DMS79 treated with DMSO at 0.1 percent for 48 hours (cell line): ENCODE measurements at regions not wholly inside any gene's neighbourhood (a gene's known extent, or its start where the extent isn't known, plus 50 kb on each side); places are given as distances from the start of the nearest gene placed in this dataset.
"Not testable (repeated sequence)": the region's sequence is repeated elsewhere in the genome, so short reads cannot be mapped to it uniquely, and the experiment has no call there.

Source experiments
- DNase-seq: peaks from one replicate; lab custom pipeline; 2025; lab: John Stamatoyannopoulos, UW

GRCh38 chr4:178976861-178977260 is 1534.6 kb upstream of the AGA start:
- no peak for DNase-seq

- no peak for DNase-seq
Measured at GRCh38 chr4:178993306-178993705, 1551.1 kb upstream of the AGA start.

GRCh38 chr4:179001918-179002317 is 1559.7 kb upstream of the AGA start:
- no peak for DNase-seq

- DNase-seq: no peak
Measured at GRCh38 chr4:179007755-179008154, 1565.5 kb upstream of the AGA start.

- no peak for DNase-seq
Measured at GRCh38 chr4:179017581-179017980, 1575.3 kb upstream of the AGA start.

GRCh38 chr4:179027569-179027968 is 1585.3 kb upstream of the AGA start:
- no peak for DNase-seq

- no peak for DNase-seq
Measured at GRCh38 chr4:179028321-179028720, 1586.1 kb upstream of the AGA start.

GRCh38 chr4:179029683-179030082 is 1587.4 kb upstream of the AGA start:
- no peak for DNase-seq

GRCh38 chr4:179040259-179040658 is 1598.0 kb upstream of the AGA start:
- no peak for DNase-seq

GRCh38 chr4:179048839-179049453 is 1606.7 kb upstream of the AGA start:
- no peak for DNase-seq

- no peak for DNase-seq
Measured at GRCh38 chr4:179051206-179051605, 1609.0 kb upstream of the AGA start.

- DNase-seq: no peak
Measured at GRCh38 chr4:179059396-179059795, 1617.2 kb upstream of the AGA start.

GRCh38 chr4:179066254-179066653 is 1624.0 kb upstream of the AGA start:
- not testable (repeated sequence) for DNase-seq

- DNase-seq: no peak
Measured at GRCh38 chr4:179071131-179071530, 1628.9 kb upstream of the AGA start.

GRCh38 chr4:179076865-179077264 is 1634.6 kb upstream of the AGA start:
- DNase-seq: no peak

GRCh38 chr4:179095585-179096221 is 1653.5 kb upstream of the AGA start:
- no peak for DNase-seq

- no peak for DNase-seq
Measured at GRCh38 chr4:179097741-179098140, 1655.5 kb upstream of the AGA start.

GRCh38 chr4:179110356-179110755 is 1668.1 kb upstream of the AGA start:
- no peak for DNase-seq

- DNase-seq: no peak
Measured at GRCh38 chr4:179110816-179111215, 1668.6 kb upstream of the AGA start.

- DNase-seq: no peak
Measured at GRCh38 chr4:179112441-179113170, 1670.4 kb upstream of the AGA start.

- no peak for DNase-seq
Measured at GRCh38 chr4:179114615-179115014, 1672.4 kb upstream of the AGA start.

GRCh38 chr4:179116011-179116410 is 1673.8 kb upstream of the AGA start:
- DNase-seq: no peak

GRCh38 chr4:179116581-179116980 is 1674.3 kb upstream of the AGA start:
- DNase-seq: no peak
